ENCODE measurements at regions not wholly inside any gene's neighbourhood (a gene's known extent, or its start where the extent isn't known, plus 50 kb on each side); places are given as distances from the start of the nearest gene placed in this dataset.

DNA sequence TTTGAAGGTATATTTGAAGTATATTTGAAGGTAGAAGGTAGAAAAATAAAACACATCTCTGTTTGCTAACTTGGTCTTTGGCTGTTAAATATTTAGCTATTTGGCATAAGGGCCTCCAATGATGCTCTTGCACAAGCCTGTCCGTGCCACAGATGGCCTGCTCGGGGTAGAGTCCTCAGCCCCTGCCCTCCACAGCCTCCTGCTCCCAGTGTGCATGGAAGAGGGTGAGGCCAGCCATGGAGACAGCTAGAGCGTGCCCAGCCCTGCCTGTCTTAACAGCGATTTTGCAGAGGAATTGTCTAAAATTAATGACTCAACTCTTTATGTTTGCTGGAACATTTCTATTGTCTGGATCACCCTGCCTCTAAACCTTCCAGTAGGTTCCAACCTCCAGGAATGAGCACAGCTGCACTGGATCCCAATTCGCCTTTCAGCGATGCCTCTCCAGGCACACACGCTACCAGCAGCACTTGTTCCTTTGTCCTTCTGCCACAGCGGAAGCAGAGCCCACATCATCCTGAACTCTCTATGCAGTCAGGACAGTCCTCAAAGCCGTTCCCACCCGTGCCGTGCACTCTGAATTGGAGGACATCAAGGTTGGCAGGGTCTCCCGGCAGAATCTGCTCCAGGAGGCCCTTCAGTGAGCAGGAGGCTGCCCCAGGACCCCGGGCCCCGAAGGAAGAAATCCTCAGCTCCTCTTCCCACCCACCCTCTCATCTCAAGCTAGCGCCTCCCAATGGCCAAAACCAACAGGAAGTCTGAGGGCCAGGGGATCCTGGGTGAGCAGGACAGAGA, 254.0 kb upstream of the IRX1 start:
- no peak for TF ChIP-seq ESRRB (CRISPR knock-in tag; IDR thresholded peaks at IDR 0.05; ENCODE audit: borderline replicate concordance)
- TF ChIP-seq ZNF764 (CRISPR knock-in tag; IDR thresholded peaks at IDR 0.05; ENCODE audit: low read depth), result no peak
- no peak for TF ChIP-seq ZNF121 (CRISPR knock-in tag; conservative IDR thresholded peaks at IDR 0.05)
- TF ChIP-seq JUND (IDR thresholded peaks at IDR 0.05; ENCODE audit: borderline replicate concordance, low read depth, low read length), result no peak
- no peak for TF ChIP-seq JUND (tag; IDR thresholded peaks at IDR 0.05; ENCODE audit: borderline replicate concordance, low read depth, low read length)
- no peak for TF ChIP-seq RCOR1 (IDR thresholded peaks at IDR 0.05; ENCODE audit: borderline replicate concordance in 1 of 2, low read depth in 2 of 2, low read length in 2 of 2)
- TF ChIP-seq, protein P1, sequence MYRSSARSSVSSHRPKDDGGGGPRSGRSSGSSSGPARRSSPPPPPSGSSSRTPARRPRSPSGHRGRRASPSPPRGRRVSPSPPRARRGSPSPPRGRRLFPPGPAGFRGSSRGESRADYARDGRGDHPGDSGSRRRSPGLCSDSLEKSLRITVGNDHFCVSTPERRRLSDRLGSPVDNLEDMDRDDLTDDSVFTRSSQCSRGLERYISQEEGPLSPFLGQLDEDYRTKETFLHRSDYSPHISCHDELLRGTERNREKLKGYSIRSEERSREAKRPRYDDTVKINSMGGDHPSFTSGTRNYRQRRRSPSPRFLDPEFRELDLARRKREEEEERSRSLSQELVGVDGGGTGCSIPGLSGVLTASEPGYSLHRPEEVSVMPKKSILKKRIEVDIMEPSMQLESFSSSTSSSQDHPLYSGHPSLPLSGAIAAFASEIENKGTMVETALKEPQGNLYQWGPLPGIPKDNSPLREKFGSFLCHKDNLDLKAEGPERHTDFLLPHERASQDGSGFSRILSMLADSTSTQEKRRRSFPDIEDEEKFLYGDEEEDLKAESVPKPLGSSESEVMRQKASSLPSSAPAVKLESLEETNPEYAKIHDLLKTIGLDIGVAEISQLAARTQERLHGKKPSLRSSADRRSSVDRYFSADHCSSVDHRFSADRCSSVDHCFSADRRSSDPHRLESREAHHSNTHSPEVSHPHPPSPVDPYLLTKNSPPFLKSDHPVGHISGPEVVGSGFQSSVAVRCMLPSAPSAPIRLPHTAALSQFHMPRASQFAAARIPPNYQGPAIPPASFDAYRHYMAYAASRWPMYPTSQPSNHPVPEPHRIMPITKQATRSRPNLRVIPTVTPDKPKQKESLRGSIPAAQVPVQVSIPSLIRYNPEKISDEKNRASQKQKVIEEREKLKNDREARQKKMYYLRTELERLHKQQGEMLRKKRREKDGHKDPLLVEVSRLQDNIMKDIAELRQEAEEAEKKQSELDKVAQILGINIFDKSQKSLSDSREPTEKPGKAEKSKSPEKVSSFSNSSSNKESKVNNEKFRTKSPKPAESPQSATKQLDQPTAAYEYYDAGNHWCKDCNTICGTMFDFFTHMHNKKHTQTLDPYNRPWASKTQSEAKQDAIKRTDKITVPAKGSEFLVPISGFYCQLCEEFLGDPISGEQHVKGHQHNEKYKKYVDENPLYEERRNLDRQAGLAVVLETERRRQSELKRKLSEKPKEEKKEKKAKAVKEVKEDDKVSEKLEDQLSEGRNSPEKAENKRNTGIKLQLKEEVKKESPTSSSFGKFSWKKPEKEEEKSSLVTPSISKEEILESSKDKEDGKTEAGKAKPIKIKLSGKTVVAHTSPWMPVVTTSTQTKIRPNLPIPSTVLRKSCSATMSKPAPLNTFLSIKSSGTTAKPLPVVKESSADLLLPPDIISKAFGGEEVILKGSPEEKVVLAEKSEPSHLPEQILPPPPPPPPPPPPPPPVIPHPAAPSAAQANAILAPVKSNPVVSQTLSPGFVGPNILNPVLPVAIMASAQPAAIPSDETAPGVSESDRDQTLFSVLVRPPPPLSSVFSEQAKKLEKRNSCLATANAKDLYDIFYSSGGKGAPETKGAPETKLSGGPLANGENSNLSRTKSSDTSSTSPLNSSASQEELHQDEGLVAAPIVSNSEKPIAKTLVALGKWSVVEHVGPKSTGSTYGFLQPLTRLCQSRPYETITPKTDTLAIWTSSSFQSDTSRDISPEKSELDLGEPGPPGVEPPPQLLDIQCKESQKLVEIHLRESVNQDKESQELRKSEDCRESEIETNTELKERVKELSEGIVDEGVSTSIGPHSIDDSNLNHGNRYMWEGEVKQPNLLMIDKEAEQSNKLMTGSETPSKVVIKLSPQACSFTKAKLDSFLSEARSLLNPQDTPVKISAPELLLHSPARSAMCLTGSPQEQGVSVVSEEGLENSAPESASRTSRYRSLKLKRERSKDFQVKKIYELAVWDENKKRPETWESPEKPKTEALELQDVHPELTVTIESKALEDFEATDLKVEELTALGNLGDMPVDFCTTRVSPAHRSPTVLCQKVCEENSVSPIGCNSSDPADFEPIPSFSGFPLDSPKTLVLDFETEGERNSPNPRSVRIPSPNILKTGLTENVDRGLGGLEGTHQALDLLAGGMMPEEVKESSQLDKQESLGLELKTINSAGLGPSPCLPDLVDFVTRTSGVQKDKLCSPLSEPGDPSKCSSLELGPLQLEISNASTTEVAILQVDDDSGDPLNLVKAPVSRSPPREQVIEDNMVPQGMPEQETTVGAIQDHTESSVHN (IDR thresholded peaks at IDR 0.05; ENCODE audit: borderline replicate concordance in 1 of 2, low read depth in 1 of 2), result no peak
- TF ChIP-seq EGR1 (conservative IDR thresholded peaks at IDR 0.05), result no peak
- no peak for TF ChIP-seq POLR2AphosphoS5 (IDR thresholded peaks at IDR 0.05; ENCODE audit: control insufficient read depth, insufficient read depth, low read depth, low read length)
- TF ChIP-seq, protein P2, sequence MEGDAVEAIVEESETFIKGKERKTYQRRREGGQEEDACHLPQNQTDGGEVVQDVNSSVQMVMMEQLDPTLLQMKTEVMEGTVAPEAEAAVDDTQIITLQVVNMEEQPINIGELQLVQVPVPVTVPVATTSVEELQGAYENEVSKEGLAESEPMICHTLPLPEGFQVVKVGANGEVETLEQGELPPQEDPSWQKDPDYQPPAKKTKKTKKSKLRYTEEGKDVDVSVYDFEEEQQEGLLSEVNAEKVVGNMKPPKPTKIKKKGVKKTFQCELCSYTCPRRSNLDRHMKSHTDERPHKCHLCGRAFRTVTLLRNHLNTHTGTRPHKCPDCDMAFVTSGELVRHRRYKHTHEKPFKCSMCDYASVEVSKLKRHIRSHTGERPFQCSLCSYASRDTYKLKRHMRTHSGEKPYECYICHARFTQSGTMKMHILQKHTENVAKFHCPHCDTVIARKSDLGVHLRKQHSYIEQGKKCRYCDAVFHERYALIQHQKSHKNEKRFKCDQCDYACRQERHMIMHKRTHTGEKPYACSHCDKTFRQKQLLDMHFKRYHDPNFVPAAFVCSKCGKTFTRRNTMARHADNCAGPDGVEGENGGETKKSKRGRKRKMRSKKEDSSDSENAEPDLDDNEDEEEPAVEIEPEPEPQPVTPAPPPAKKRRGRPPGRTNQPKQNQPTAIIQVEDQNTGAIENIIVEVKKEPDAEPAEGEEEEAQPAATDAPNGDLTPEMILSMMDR (IDR thresholded peaks at IDR 0.05 in 2 of 3, conservative IDR thresholded peaks at IDR 0.05 in 1 of 3; ENCODE audit: insufficient read depth in 2 of 3, low read depth in 1 of 3, low read length in 3 of 3), result no peak
